SK-N-SH (cell line): ENCODE measurements at regions not wholly inside any gene's neighbourhood (a gene's known extent, or its start where the extent isn't known, plus 50 kb on each side); places are given as distances from the start of the nearest gene placed in this dataset.

Experiments used
- CTCF ChIA-PET: fragments of 300-600, 350-600 bp; formaldehyde crosslinking; extraction: SDS; loops from one replicate; lab custom pipeline; 2021; lab: Yijun Ruan, JAX
- POLR2A ChIA-PET: fragments of 350-600 bp; sonication (Branson Sonifier 250); formaldehyde crosslinking; extraction: SDS; loops from one replicate; lab custom pipeline; 2020; ENCODE audit warnings: antibody characterized with exemption, inconsistent platforms; lab: Yijun Ruan, JAX
- DNase-seq: peaks from one replicate; pipeline ENCODE4 v3.0.0; 2012
- H2AFZ ChIP-seq: fragments of 200-600 bp; sonication (generic); 2 replicates; pipeline ENCODE4 v1.8.1; 2016; ENCODE audit warnings: antibody characterized with exemption, mild to moderate bottlenecking, low read depth
- H3F3A ChIP-seq: fragments of 200-600 bp; sonication (generic); replicated peaks from 2 replicates; pipeline ENCODE3; 2016; ENCODE audit warnings: antibody characterized with exemption, mild to moderate bottlenecking; ENCODE audit not compliant: insufficient read depth
- H3K27ac ChIP-seq, 2 experiments: fragments of 200-500 bp in 1 of 2; fragments of 200-600 bp in 1 of 2; sonication (Bioruptor generic) in 1 of 2; sonication (generic), shearing (Covaris generic) in 1 of 2; 2 replicates each; pipeline versions ENCODE4 v1.5.1 to v1.6.1; 2014 to 2016; ENCODE audit warnings: low read depth in 2 of 2, inconsistent platforms in 1 of 2, low read length in 1 of 2, mild to moderate bottlenecking in 1 of 2, mixed read lengths in 1 of 2
- H3K27me3 ChIP-seq: fragments of 200-600 bp; sonication (generic), shearing (Covaris generic); 2 replicates; pipeline ENCODE4 v1.6.1; 2016; ENCODE audit warnings: mixed run types; ENCODE audit not compliant: insufficient read depth
- H3K36me3 ChIP-seq, 2 experiments: fragments of 200-500 bp in 1 of 2; fragments of 200-600 bp in 1 of 2; sonication (Bioruptor generic) in 1 of 2; sonication (generic) in 1 of 2; replicated peaks in 1 of 2; 2 replicates each; pipeline versions ENCODE3 to v1.5.1; 2014 to 2016; ENCODE audit warnings: low read length in 1 of 2, mild to moderate bottlenecking in 1 of 2; ENCODE audit not compliant: insufficient read depth in 2 of 2, control insufficient read depth in 1 of 2
- H3K4me1 ChIP-seq, 2 experiments: fragments of 200-500 bp in 1 of 2; fragments of 200-600 bp in 1 of 2; sonication (Bioruptor generic) in 1 of 2; sonication (generic), shearing (Covaris generic) in 1 of 2; 2 replicates each; pipeline versions ENCODE4 v1.5.1 to v1.6.1; 2014 to 2016; ENCODE audit warnings: low read depth in 1 of 2, low read length in 1 of 2, mixed run types in 1 of 2; ENCODE audit not compliant: insufficient read depth in 2 of 2, control insufficient read depth in 1 of 2
- H3K4me2 ChIP-seq: fragments of 200-600 bp; sonication (generic), shearing (Covaris generic); 2 replicates; pipeline ENCODE4 v1.6.1; 2017; ENCODE audit warnings: mixed run types
- H3K4me3 ChIP-seq, 2 experiments: fragments of 200-500 bp in 1 of 2; fragments of 200-600 bp in 1 of 2; sonication (Bioruptor generic) in 1 of 2; sonication (generic), shearing (Covaris generic) in 1 of 2; 2 replicates each; pipeline versions ENCODE4 v1.5.1 to v1.8.1; 2014 to 2016; ENCODE audit warnings: low read depth in 2 of 2, inconsistent platforms in 1 of 2, low read length in 1 of 2, mild to moderate bottlenecking in 1 of 2, mixed read lengths in 1 of 2, moderate library complexity in 1 of 2
- H3K79me2 ChIP-seq: fragments of 200-600 bp; sonication (generic); 2 replicates; pipeline ENCODE4 v1.8.1; 2017; ENCODE audit warnings: mild to moderate bottlenecking; ENCODE audit not compliant: insufficient read depth
- H3K9ac ChIP-seq: fragments of 200-600 bp; sonication (generic); 2 replicates; pipeline ENCODE4 v1.6.1; 2017; ENCODE audit warnings: mixed run types
- H3K9me2 ChIP-seq: fragments of 200-600 bp; sonication (generic); 2 replicates; pipeline ENCODE4 v1.6.1; 2017; ENCODE audit warnings: mixed run types
- H3K9me3 ChIP-seq: fragments of 200-600 bp; sonication (generic); 2 replicates; pipeline ENCODE4 v1.6.1; 2017; ENCODE audit warnings: mixed run types, mild to moderate bottlenecking, moderate library complexity
- H4K20me1 ChIP-seq: fragments of 200-600 bp; sonication (generic); 2 replicates; pipeline ENCODE4 v1.6.1; 2017; ENCODE audit warnings: mild to moderate bottlenecking, mixed run types; ENCODE audit not compliant: insufficient read depth
- CHD2 ChIP-seq: fragments of 150-350 bp; IDR thresholded peaks from 2 replicates; pipeline ENCODE4 v1.6.1; 2018; ENCODE audit warnings: low read length; ENCODE audit not compliant: partially characterized antibody
- ELF1 ChIP-seq: IDR thresholded peaks from 2 replicates; pipeline ENCODE4 v1.4.0; 2012
- EZH2phosphoT487 ChIP-seq: fragments of 200-600 bp; sonication (generic); IDR thresholded peaks from 2 replicates; pipeline ENCODE4 v1.6.1; 2017; ENCODE audit warnings: low read depth, mixed run types, mild to moderate bottlenecking, antibody characterized with exemption, moderate library complexity, borderline replicate concordance
- FOSL2 ChIP-seq: IDR thresholded peaks from 2 replicates; pipeline ENCODE4 v1.4.0; 2012; ENCODE audit warnings: low read depth, mild to moderate bottlenecking, moderate library complexity, borderline replicate concordance
- FOXM1 ChIP-seq: IDR thresholded peaks from 2 replicates; pipeline ENCODE4 v1.4.0; 2012; ENCODE audit warnings: low read depth, mild to moderate bottlenecking
- GABPA ChIP-seq: IDR thresholded peaks from 2 replicates; pipeline ENCODE4 v1.4.0; 2012; ENCODE audit warnings: low read depth, mild to moderate bottlenecking
- GATA2 ChIP-seq: sonication (generic); formaldehyde crosslinking; IDR thresholded peaks from 2 replicates; pipeline ENCODE4 v1.5.0; 2020; ENCODE audit warnings: mild to moderate bottlenecking, missing genetic modification reagents
- IRF3 ChIP-seq: fragments of 150-350 bp; IDR thresholded peaks from 2 replicates; pipeline ENCODE4 v1.6.1; 2016; ENCODE audit warnings: mild to moderate bottlenecking, low read depth, low read length
- JUND ChIP-seq: IDR thresholded peaks from 2 replicates; pipeline ENCODE4 v1.4.0; 2012
- MAX ChIP-seq: IDR thresholded peaks from 2 replicates; pipeline ENCODE4 v1.4.0; 2012; ENCODE audit warnings: low read depth
- MEF2A ChIP-seq: IDR thresholded peaks from 2 replicates; pipeline ENCODE4 v1.4.0; 2012; ENCODE audit warnings: low read depth, borderline replicate concordance
- NFIC ChIP-seq: IDR thresholded peaks from 2 replicates; pipeline ENCODE4 v1.4.0; 2012; ENCODE audit warnings: borderline replicate concordance
- POLR2AphosphoS5 ChIP-seq: IDR thresholded peaks from 2 replicates; pipeline ENCODE4 v1.6.1; 2012; ENCODE audit warnings: low read depth, low read length
- RCOR1 ChIP-seq: fragments of 150-350 bp; IDR thresholded peaks from 2 replicates; pipeline ENCODE4 v1.6.1; 2017; ENCODE audit warnings: antibody characterized with exemption, low read length
- REST ChIP-seq: IDR thresholded peaks from 2 replicates; pipeline ENCODE4 v1.6.1; 2012; ENCODE audit warnings: mild to moderate bottlenecking, low read depth, low read length, moderate library complexity
- RFX5 ChIP-seq: IDR thresholded peaks from 2 replicates; pipeline ENCODE4 v1.6.1; 2012; ENCODE audit warnings: mild to moderate bottlenecking, improper control_type of control experiment, low read length
- SMC3 ChIP-seq: IDR thresholded peaks from 2 replicates; pipeline ENCODE4 v1.6.1; 2012; ENCODE audit warnings: low read depth, low read length, improper control_type of control experiment
- TAF1 ChIP-seq: IDR thresholded peaks from 2 replicates; pipeline ENCODE4 v1.6.1; 2012; ENCODE audit warnings: low read depth, mild to moderate bottlenecking, low read length, moderate library complexity, borderline replicate concordance
- TEAD4 ChIP-seq: IDR thresholded peaks from 2 replicates; pipeline ENCODE4 v1.4.0; 2012; ENCODE audit warnings: mild to moderate bottlenecking, borderline replicate concordance; ENCODE audit not compliant: insufficient read depth
- WGBS: methylation state at CpG from one replicate; pipeline ENCODE4 v1.1.6; 2017; ENCODE audit warnings: low lambda C conversion rate; 5-methylcytosine and 5-hydroxymethylcytosine counted together
- TF ChIP-seq, protein P1 (sequence below): IDR thresholded peaks from 2 replicates; pipeline ENCODE4 v1.4.0; 2012; ENCODE audit warnings: low read depth, borderline replicate concordance
- TF ChIP-seq, protein P2 (sequence below): fragments of 150-350 bp; IDR thresholded peaks from 2 replicates; pipeline ENCODE4 v1.6.1; 2017; ENCODE audit warnings: antibody characterized with exemption, low read length, low read depth, borderline replicate concordance

DNA sequence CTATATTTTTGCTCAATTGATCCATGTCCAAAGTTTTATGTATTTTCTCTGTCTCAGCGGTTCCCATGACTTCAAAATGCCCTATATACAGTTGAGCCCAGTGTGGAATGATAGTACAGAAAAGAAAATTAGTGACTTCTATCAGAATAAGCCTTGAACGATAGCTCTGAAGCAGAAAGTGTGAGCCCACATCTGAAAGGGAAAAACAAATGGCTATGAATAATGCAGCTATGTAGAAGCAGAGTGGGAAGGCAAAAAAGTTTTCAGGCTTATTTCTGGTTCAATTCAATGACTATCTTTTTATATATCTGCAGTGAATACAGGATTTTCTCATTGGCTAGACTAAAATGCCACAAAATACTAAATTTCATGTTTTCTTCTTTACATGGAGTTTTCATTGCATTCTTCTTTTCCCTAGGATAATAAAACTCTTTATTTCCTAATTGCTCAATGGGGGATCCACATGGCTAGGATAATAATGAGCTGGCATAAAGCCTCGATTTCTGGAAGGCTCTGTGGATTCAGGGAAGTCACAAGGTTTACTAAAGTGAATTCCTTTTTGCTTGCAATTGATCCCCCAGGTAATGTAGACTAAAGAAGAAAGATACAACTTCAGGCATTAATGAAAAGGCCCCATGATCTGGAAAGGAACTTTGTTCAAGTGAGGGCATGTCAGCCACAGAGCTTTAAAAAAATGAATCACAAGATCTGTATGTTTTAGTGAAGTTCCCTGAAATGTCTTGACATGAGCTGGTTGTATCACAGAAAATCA is 377.0 kb upstream of the RIOK2 start:
- Histone ChIP-seq H3K27me3 (no peaks in the 10 kb centered on the region), H3F3A (no peaks in the 10 kb centered on the region), H3K4me1 (no peaks in the 10 kb centered on the region), H3K4me3 (no peak overlapping the region)
- POLR2A ChIA-PET: no interaction called here
- no peak for TF ChIP-seq MEF2A
- TF ChIP-seq IRF3: no peak
- TF ChIP-seq GABPA: no peak
- no peak for TF ChIP-seq TEAD4
- TF ChIP-seq RCOR1: no peak
- TF ChIP-seq GATA2: no peak
- no peak for TF ChIP-seq MAX
- TF ChIP-seq FOXM1: no peak
- TF ChIP-seq RFX5: no peak
- TF ChIP-seq, all 33 proteins: peak for 0
- no peak overlapping the region for H3K27ac ChIP-seq
- H3K9ac ChIP-seq: no peak overlapping the region
- no peaks in the 10 kb centered on the region for H3K9me3 ChIP-seq
- no peak overlapping the region for H2AFZ ChIP-seq
- CTCF ChIA-PET: interaction anchor here (2.6 kb wide), 1 partner anchor 26 kb away, joined by 10 read pairs; no protein-coding TSS in a partner anchor
- WGBS: 46% methylated on average over 3 of the region's 3 CpGs
- DNase-seq: no peak
- H3K36me3 ChIP-seq: no peaks in the 10 kb centered on the region
- H3K9me2 ChIP-seq: no peaks in the 10 kb centered on the region
- H3K79me2 ChIP-seq: no peaks in the 10 kb centered on the region
- no peak overlapping the region for H3K4me2 ChIP-seq
- no peaks in the 10 kb centered on the region for H4K20me1 ChIP-seq

- TF ChIP-seq JUND (no peak), REST (no peak), FOXM1 (no peak), CHD2 (no peak), MEF2A (no peak), POLR2AphosphoS5 (no peak), FOSL2 (no peak), RFX5 (no peak), NFIC (no peak), ELF1 (no peak), TAF1 (no peak), EZH2phosphoT487 (no peak), SMC3 (no peak), RCOR1 (no peak)
- TF ChIP-seq, protein P1, sequence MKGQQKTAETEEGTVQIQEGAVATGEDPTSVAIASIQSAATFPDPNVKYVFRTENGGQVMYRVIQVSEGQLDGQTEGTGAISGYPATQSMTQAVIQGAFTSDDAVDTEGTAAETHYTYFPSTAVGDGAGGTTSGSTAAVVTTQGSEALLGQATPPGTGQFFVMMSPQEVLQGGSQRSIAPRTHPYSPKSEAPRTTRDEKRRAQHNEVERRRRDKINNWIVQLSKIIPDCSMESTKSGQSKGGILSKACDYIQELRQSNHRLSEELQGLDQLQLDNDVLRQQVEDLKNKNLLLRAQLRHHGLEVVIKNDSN: no peak
- TF ChIP-seq, protein P2, sequence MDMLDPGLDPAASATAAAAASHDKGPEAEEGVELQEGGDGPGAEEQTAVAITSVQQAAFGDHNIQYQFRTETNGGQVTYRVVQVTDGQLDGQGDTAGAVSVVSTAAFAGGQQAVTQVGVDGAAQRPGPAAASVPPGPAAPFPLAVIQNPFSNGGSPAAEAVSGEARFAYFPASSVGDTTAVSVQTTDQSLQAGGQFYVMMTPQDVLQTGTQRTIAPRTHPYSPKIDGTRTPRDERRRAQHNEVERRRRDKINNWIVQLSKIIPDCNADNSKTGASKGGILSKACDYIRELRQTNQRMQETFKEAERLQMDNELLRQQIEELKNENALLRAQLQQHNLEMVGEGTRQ: no peak
- CTCF ChIA-PET: interaction anchor here (2.6 kb wide), 1 partner anchor 27 kb away, joined by 10 read pairs; no protein-coding TSS in a partner anchor
These were observed 377.5 kb upstream of the RIOK2 start for GRCh38 chr5:97560599-97560993.

More at GRCh38 chr5:97560599-97560993, 377.5 kb upstream of the RIOK2 start:
- no peaks in the 10 kb centered on the region for H3K27me3 ChIP-seq
- no peaks in the 10 kb centered on the region; the same call in 1 of the 2 replicates for H3K9me3 ChIP-seq
- H3K36me3 ChIP-seq: no peaks in the 10 kb centered on the region
- no peak overlapping the region for H3K27ac ChIP-seq
- POLR2A ChIA-PET: no interaction called here
- H3K9me2 ChIP-seq: no peaks in the 10 kb centered on the region
- H2AFZ ChIP-seq: no peak overlapping the region
- H3K79me2 ChIP-seq: no peaks in the 10 kb centered on the region
- H3K4me2 ChIP-seq: no peak overlapping the region
- H4K20me1 ChIP-seq: no peaks in the 10 kb centered on the region
- DNase-seq: no peak
- H3K4me1 ChIP-seq: no peaks in the 10 kb centered on the region
- H3K4me3 ChIP-seq: no peak overlapping the region
- WGBS: 89% methylated on average over 1 of the region's 1 CpG
- H3K9ac ChIP-seq: no peak overlapping the region
- no peaks in the 10 kb centered on the region for H3F3A ChIP-seq
